ENCODE measurements at regions not wholly inside any gene's neighbourhood (a gene's known extent, or its start where the extent isn't known, plus 50 kb on each side); places are given as distances from the start of the nearest gene placed in this dataset.
"Not testable (repeated sequence)": the region's sequence is repeated elsewhere in the genome, so short reads cannot be mapped to it uniquely, and the experiment has no call there.

DNA sequence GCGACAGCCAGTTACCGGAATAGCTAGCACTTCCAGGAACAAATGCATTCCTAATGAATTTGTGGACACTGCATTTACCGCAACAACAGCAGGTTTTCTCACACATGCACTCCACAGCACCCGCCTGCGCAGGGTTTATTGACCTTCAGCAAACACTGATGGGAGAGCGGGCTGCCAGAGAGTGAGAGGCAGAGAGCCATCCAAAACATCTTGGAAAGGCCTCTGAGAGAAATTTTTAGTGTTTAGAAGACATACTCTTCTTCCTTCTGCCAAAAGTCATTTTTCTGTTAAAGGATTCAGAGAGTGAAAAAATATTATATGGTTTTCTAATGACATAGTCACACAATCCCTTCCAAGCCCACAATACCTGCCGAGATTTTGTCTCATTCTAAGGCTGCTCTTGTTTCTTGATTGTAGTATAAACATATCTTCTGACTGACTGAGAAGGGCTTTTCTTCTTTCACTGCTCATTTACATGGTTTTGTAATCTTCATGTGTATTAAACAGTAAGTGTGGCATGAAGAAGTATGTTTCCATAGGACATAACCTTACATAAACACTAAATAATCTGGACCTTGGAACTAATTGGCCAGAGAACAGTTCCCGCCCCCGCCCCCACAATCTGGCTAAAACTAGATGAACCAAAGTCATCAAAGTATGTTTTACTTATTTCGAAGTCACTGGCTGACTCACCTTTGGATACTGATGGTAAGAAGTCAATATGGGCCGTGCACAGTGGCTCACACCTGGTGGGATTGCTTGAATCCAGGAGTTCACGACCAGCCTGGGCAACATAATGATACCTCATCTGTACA, 432.5 kb upstream of the MEF2C start:
- no peak for DNase-seq

DNA sequence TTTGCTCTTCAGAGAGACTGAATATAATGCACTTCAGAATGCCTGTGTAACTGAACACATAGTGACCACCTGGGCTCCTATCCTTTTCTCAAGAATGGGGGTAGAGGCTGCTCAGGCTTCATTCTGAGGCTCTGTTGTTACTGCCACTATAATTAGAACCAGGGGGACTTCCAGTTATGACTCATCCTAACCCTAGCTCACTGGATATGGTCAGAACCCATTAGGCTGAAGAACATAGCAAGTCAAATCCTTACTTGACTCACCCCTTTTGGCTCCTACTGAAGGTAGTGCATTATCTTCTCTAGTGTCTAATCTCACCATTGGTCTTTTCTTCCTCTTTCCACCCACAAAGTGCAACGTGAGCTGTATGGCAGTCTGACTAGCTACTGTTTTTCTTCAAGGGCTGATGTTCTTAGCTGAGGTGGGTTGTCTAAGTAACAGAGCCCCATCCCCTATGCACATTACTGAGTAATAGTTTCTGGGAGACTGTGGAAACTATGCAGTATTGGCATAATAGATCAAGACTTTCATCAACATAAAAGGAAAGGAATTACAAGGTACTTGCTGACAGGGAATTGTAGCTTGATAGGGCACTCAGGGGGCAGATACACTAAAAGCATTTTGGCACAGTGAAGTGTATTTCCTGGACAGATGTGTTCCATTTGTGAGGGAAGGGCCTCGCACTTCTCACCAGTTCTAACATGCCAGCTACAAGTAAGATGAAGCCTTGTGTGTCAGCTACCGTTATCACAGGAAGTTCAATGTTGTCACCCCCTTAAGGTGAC, 431.0 kb upstream of the MEF2C start:
- no peak for DNase-seq

DNA sequence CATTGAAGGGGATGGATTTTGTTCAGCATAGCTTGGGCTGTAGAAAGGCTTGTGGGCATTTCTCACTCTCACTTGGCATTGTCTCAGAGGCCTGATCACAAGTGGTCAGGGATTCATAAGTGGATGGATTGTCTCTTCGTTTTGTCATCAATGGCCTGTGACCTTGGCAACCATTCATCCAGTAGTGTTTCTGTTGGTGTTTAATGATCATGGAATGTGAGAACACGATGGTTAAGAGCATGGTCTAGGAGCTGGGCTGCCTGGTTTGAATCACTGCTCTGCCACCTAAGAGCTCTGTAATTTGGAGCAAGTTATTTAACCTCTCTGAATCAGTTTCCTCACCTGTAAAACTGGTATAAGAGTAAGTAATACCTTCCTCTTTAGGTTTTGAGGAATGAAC, 430.1 kb upstream of the MEF2C start:
- DNase-seq: no peak

DNA sequence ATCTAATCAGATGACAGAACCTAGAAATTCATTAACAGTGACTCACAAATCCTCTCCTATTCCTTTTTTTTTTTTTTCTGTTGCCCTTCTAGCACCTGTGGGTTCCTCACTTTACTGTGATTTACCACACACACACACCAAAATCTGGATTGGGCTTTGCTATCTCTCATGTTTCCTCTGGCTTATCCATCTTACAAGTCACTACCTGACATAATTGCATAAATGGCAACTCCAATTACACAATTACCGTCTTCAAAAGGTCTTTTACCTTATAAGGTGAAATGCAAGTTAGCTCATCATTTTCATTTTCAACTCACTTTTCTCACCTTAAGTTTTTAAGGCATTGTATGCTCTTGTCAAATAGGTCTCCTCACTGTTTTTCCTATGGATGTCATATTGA, 426.3 kb upstream of the MEF2C start:
- no peak for DNase-seq

DNA sequence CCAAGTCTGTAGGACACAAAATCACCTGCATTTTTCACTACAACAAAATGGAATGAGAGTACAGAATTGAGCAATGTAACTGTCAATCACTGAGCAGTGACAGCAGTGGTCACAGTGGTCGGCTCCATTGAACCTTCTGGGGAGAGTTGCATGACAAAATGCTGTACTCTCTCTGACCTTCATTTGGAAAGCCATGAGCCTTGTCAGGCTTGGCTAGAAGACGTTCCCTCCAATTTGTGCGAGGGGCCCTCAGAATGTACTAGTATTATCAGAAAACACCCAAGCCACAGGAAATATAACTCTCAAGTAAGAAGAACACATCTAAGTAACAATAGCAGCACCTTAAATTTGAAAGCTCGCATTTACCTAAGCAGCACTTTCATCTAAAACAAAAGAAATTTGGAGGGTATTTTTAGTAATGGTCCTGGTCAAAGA, 425.6 kb upstream of the MEF2C start:
- no peak for DNase-seq

DNA sequence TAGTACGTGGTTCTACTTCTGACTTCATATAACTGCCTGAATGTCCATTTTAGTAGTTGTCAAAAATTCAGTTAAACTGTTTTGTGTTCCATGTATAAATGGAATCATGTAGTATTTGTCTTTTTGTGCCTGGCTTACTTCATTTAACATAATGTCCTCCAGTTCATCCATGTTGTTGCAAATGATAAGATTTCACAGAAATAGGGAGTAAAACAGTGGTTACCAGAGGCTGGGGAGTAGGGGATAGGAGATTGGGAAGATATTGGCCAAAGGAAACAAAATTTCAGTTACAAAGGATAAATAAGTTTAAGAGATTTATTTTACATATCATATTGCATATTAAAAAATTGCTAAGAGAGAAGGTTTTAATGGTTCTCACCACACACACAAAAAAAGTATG, 425.0 kb upstream of the MEF2C start:
- DNase-seq: no peak

DNA sequence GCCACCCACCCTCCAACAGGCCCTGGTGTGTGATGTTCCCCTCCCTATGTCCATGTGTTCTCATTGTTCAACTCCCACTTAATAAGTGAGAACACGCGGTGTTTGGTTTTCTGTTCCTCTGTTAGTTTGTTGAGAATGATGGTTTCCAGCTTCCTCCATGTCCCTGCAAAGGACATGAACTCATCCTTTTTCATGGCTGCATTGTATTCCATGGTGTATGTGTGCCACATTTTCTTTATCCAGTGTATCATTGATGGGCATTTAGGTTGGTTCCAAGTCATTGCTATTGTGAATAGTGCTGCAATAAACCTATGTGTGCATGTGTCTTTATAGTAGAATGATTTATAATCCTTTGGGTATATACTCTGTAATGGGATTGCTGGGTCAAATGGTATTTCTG, 424.2 kb upstream of the MEF2C start:
- DNase-seq: not testable (repeated sequence)

DNA sequence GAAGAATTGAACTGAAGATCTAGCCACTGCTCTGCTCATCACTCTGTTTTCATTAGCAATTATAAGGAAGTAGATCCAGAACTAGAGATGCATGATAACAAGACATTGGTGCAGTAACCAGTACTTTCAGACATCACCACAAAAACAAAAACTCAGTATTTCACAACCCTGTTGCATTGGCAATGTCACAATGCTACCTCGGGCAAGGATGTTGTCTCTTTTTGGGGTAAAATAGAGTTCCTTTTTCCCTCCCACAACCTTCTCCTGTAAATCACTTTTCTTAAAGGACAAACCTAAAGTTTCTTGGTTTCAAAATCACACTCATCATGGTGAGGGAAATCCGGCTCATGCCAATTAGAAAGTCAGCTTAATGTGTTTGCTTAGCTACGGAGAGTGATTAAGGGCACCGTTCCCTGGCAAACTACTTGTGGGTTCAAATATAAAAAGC, 420.1 kb upstream of the MEF2C start:
- DNase-seq: no peak

DNA sequence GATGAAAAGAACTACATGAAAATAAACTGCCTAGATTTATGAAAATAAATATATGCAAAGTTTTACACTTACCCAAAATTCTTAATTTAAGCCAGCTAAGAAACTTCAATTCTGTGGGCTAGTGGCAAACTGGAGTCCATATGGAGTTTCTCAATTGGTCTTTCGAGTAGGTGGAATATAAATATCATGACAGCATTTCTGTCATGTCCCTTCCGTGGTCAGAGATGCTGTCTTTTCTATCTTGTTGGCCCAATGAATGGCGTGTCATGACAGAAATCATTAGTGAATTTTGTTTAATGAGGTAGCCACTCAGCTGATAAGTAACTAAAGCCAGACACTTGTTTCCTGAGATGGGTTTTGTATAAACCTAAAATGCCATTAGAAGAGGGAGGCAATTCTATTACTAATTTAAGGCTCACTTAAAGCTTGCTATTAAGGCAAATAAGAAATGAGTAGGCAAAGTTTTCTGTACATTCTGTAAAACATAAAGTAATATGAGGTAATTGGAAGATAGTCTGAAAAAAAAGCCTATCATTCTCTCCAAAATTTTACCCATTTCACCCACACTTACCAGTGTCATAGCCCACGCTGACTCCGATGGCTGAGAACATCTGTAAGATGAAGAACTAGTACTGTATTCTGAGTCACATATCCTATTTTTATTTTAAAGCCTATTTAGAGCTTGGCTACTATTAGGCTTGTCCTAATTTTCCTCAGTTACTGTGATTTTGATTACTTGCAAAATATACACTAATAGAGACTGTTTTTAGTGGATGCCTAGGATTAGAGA, 419.3 kb upstream of the MEF2C start:
- no peak for DNase-seq

DNA sequence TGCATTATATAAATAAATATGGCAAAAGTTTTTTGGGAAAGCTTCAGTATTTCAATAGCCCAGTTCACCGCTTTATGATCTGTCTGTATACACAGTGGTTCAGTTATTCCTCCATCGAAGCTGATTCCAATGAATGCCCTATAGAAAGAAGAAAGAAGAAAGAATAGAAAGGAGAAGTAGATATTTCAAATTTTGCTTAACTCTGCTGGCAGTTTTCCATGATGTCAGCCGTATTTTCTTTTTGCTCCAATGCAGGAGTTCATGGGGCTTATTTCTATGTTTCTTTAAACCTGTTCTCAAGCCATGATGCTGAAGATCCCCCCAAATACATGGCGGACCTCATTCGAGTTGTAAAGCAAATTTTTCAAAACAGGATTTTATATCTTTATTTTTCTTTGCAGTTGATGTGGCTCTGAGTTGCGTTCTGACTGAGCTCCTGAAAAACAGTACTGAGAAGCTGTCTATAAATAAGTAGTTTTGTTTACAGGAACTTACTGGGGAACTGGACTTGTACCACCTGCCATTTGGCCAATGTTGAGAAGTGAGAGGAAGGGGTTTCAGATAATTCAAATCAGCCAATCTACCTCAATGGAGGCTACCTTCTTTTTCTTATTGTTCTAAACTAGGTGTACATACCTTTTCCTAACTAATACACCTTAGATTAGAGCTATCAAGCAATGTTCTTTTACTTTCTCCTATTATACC, 418.5 kb upstream of the MEF2C start:
- DNase-seq: no peak

DNA sequence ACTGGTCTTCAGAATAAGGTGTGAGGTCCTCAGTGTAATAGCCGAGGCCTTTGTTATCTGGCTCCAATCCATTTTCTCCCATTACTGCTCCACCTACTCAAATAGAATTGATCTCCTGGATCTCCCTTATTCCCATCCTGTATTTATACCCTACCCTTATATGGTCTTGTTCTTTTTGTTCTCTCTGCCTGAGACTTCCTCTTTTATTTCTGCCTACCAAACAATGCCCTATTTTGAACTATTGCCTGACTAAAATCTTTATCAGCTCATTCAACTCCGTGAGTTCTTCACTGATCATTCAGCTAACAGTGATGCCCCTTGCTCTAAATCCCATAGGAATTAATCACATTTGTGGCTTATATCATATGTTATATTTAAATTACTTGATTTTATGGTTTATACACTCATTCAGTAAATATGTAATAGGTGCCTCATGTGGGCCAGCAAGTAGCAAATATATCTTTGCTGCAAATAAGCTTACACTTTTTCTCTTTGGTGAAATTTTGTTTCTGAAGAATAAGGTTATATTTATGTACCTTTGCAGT, 417.5 kb upstream of the MEF2C start:
- DNase-seq: no peak

DNA sequence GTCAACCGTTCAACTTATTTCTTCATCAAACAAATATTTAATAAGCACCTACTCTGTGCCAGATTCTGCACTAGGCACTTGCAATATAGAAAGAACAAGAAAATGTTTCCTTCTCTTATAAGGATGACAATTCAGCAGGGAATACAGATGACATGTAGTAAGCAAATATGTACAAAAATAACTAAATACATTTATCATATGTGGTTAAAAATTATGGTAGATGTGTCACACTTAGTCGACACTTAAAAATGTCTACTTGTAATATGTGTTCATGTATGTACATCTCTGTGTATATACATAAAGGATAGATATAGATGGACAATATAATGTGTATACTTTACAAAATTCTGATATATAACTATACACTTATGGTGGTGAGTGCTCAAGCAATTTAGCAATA, 417.0 kb upstream of the MEF2C start:
- no peak for DNase-seq

DNA sequence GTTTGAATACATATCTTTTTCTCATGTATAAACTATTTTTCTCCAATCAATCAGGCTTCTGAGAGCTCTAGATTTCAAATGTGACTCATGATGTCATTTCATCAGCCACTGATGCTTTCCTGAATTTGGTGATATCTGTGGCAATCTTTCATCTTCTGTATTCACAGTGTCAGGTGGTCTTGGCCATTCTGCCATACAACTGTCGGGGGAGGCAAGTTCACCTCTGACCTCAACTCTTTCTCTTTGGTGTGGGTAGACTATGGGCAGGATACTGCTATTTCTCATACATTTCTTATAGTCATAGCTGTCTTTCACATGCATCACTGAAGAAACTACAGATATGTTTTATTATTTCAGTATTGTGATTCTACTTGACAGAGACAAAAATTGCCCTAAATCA, 414.1 kb upstream of the MEF2C start:
- no peak for DNase-seq

DNA sequence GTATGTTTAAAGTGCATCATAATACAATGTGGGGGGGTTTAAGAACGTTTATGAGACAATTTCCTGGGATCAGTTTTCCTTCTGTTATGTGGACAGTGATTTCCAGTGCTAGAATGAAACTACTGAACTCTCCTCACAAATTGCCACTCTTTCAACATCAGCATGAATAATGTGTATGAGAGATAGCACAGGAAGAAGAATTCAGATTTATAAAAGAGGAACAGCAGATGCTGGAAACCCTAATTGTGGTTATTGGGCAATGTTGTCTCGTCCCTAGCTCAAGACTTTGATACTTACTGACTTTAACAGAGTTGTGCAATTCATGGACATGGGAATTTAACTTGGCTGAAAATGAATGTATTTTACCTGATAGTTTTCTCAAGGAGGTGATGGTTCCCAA, 410.8 kb upstream of the MEF2C start:
- DNase-seq: no peak

DNA sequence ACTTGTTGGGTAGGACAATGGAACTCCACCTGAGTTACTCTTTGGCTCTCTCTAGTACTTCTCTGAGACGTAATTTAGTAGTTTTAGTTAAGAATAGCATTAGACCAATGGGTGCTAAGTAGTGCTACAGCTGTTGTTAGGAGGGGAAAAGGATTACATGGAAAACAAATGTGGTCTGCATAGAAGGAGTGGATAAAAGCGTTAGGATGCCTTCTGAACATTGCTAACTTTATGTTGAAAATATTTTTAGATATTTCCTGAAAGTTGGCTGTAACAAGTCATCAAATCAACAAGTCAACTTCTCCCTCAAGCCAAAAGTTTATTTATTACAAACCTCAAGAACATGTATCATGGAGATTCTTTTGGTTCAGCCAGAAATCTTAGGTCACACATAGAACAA, 409.5 kb upstream of the MEF2C start:
- DNase-seq: no peak

DNA sequence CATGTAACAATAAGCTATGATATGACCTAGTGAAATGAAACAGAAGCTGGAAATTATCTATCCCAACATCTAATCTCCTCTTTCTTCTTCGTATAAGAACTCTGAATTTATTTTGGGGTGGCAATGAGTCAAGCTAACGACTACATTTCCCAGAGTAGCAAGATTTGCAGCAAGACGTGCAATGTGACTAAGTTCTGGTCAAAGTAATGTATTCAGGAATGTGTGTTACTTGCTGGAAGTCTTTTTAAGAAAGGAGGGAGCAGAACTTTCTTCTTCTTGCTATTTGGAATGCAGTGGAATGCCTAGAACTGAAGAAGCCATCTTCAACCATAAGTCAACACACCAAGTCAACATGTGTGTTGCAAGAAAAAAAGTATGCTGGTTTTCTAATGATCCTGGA, 406.6 kb upstream of the MEF2C start:
- DNase-seq: no peak

DNA sequence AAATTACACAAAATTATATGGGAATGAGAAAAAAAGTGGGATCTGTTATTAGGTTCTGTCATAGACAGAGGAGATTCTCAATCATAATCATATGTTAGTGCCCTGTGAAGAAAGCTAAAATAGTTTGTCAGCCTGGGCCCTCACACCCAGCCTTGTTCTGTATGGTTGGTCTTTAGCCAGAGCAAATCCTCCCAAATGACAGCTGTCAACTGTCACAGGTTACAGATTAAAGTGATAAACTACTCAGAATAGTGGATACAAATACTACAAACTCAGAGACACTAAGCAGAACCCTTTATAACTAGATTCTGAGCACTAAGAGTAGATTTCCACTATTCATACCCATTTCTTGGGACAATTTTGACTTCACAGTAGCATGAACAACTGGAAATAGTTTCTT, 405.0 kb upstream of the MEF2C start:
- no peak for DNase-seq

DNA sequence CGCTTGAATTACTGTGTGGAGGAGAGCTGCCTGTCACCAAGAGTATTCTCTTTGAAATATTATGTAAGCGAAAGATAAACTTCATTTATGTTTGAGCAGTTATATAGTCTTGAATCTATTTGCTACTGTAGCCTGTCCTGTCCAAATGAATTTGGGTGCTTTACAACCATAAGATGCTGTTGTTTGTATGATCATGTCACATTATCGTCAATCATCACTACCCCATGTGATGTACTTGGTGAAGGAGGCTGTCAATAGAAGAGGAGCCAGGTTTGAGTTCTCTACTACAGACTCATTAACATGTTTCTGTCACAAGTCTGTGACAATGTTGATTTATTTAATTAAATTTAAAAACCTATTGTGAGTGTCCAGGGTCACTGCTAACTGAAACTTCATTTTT, 403.3 kb upstream of the MEF2C start:
- DNase-seq: no peak

DNA sequence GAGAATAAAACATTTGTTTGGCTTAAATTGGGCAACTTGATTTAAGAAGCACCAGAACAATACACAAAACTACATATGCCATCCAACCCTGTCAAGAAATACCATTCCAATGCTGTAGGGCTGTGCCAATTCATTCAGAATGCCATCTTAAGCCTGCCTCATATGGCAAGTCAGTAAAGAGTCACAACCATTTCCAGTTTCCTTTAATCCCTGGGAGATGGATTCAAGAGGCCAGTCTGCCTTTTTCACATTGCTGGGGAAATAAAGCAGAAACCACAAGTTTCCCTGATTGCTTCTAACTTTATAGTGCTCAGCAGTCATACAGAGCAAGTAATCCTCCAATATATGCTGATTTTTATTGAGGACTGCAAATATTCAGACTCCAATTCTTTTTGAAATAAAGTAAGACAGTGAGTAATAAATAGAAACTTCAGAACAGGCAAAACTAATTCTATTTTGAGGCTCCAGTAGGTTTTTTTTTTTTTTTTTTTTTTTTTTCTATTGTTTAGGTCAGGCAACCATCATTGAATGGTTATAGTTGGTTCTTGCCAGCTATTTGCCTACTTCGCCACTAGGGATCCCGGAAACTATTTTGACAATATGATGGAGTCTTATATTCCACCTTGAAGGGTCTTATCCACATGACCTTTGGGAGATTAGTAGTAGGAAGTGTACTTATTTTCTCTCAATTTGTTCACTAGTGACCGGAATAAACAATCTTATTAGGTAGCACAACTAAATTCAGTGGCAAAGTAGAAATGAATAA, 400.9 kb upstream of the MEF2C start:
- DNase-seq: no peak

DNA sequence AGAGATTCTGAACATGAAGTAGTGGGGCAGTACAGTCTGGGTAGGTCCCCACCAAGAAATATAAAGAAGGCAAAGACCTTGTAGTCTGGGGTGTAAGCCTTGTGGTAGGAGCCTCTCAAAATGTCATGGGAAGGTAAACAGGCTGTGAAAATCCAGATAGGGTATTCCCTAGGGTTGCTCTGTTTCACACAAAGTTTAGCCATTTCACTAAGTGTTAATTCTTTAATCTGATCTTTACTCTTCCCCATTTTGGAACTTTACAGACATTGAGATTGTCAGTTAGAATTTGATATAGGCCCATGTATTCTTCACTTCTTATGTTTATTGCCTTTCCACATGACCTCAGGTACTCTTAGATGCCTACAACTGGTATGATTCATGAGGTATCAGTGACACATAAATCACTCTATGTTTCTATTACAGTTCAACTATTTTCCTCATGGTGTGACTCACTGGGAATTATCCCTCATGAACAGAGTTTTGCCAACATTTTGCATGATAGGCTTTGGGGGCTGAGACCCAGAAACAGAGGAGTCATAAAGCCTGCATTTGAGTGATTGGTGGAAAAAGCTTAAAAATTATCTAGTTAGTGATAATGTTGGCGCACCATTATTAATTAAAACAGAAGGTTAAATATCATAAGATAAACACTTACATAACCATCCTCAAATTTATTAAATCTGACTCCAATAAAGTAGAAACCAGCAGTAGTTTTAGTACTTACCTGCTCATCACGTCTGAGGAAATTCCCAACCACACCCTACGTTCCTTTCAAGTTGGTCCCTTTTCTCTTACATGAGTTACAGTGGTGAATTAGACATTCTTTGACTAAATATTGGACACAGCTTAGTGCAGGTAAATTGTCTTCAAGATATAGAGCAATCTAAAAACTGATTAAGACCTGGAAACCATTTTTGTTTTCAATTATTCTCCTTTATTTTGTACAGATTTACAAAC, 399.8 kb upstream of the MEF2C start:
- no peak for DNase-seq

Measured in DMS79 (cell line).